ENCODE measurements at regions not wholly inside any gene's neighbourhood (a gene's known extent, or its start where the extent isn't known, plus 50 kb on each side); places are given as distances from the start of the nearest gene placed in this dataset.

DNA sequence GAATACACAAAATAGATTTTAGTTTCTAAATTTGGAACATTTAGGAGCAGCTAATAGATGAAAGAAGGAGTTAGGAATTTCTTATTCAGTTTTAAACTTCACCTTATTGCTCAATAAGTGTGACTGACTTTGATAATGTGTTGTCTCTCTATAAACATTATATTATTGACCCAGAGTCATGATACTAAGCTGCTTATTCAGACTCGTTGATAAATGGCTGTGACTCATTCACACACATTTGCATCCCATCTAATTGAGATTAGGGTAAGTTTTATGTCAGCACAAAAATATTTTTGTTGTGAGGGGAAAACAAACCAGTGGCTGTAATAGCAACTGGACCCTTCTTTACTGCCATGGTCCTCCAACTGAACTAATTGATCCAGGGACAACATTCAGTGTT, 137.6 kb downstream of the GOLIM4 start:
- no peak for DNase-seq

DNA sequence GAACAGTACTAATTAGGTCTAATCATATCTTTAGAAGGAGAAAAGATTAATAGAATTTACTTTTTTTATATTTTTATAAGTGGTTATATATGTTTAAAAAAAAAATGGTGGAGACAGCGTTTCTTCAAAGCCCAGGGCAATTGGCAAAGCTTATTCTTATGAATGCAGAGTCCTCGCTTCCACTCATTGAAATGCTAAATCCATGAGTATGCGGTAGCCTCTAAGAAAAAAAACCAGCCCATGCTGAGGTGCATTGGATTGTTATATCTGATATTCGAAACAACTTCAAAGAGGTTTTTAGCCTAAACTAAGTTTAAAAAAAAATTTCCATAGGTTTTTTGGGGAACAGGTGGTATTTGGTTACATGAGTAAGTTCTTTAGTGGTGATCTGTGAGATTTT, 142.8 kb downstream of the GOLIM4 start:
- no peak for DNase-seq

DNA sequence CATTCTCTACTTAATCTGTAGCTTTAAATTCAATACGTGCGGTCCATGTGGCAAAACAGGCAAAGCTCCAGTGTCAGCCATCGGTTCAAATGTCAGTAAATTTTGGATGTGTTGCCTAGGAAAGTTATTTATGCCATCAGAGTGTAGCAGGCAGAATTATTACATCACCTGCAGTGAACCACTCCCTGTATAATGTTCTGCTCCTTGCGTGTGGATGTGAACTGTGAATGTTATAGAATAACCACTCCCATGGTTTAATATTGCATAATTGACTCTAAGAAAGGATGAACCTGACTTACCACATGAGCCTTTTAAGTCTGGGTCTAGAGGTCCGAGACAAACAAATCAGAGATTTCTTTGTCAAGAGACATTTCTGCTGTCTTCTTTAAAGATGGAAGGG, 145.5 kb downstream of the GOLIM4 start:
- DNase-seq: no peak

GRCh38 chr3:167941234-167941995, 154.3 kb downstream of the GOLIM4 start:
- DNase-seq: no peak

- no peak for DNase-seq
These were observed 155.5 kb downstream of the GOLIM4 start for GRCh38 chr3:167940241-167940640.

GRCh38 chr3:167938516-167938915, 157.2 kb downstream of the GOLIM4 start:
- DNase-seq: no peak

- DNase-seq: no peak
These were observed 159.7 kb downstream of the GOLIM4 start for GRCh38 chr3:167936019-167936418.

- DNase-seq: no peak
These were observed 165.3 kb downstream of the GOLIM4 start for GRCh38 chr3:167930453-167930852.

DNA sequence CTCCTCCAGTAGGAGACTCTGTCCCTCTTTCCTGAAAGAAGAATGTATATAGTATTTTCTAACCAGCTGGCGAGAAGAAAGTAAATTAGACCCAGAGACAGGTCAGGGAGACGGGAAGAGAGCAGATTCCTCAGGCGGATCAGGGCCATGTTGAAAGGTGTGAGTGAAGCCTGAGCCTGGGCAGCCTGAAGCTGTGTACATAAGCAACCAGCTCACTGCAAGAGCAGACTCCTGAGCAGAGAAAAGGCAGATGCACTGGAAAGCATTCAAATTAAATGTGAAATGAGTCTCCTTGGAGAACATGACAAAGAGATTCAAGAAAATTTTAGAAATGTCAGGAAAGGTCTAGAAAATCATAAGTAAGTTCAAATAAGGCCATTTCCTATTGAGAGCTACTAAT, 165.8 kb downstream of the GOLIM4 start:
- no peak for DNase-seq

- DNase-seq: no peak
These were observed 167.3 kb downstream of the GOLIM4 start for GRCh38 chr3:167928381-167928780.

DNA sequence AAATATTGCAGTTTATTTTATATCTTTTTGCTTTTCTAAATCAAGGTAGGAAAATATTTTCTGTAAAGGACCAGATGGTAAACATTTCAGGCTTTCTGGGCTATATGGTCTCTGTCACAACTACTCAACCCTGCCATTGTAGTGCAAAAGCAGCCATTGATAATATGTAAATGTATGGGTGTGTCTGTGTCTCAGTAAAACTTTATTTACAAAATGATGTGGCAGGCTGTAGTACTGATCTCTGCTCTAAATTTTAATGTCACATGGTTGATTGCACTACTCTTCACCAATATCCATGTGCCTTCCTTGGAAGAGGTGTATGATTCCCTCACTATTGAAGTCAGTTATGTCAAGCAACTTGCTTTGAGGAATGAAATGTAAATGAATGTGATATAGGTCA, 175.0 kb downstream of the GOLIM4 start:
- no peak for DNase-seq

- DNase-seq: no peak
These were observed 176.1 kb downstream of the GOLIM4 start for GRCh38 chr3:167919590-167919989.

GRCh38 chr3:167918686-167919085, 177.0 kb downstream of the GOLIM4 start:
- DNase-seq: no peak

DNA sequence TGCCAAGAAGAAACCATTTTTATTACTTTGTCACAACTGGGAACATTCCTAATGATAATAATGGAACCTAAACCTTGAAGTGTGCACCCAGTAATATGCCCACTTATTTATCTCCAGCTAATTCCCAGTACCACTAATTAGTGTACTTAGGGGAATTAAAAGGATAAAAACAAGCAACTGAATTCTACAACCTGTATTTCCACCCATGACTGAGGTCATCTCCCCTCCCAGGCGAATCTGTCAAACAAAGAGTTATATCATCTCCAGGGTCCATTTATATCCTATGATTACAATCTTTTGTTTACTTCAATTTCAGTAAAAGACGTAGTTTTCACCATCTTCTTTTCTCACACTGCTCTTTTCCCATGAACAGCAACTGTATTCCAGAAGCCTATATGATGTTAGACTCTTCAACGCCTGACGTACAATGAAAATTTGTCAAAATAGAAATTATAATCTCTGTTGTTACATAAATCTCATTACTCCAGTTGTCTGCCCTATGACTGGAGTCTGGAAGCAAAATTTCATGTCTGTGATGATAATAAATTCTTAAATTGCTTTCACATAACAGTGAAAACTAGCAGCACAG, 177.6 kb downstream of the GOLIM4 start:
- DNase-seq: no peak

DNA sequence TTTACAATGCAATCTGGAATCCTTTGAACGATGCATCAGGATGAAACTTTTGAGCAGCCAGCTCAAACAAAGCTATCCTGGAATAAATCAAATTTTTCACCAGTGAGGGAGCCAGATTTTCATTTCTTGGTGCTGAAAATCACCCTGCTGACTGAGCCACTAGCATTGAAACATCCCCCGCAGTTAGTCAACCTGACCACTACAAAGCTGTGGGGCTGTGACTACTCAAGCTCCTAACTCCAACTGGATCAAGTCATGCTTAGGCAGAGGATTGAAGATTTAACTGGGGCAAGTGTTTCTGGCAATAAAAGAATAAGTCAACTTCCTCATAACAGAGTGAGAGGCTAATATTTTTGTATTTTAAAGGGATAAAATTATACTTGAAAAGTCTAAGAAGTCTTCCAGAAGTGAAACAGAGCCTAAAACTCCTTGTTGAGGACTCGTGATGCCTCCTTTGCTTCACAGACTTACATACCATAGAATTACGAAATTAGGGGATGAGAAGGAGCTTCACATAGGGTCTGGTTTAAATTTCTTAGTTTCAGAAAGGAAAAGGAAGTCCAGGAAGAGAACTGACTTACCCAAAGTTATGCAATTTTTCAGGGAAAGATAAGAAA, 177.8 kb downstream of the SERPINI1 start:
- no peak for DNase-seq

DNA sequence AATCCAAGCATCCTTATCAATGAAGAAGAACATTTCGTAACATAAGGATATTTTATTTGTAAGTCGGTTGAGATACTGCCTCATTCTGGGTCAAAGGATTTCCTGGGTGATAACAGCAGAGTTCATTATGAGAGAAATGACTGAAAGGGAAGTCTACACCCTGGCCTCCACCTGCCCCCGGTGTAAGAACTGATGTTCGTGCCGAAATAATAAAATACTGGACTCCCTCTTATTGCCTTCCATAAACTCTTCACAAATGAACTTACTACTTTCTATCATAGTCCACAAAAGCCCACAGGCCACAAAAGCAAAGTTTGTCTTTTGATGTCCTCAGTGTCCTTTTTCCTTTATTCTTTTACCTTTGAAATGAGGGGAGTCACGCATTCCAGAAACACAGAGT, 174.4 kb downstream of the SERPINI1 start:
- DNase-seq: no peak

GRCh38 chr3:167909504-167909896, 174.0 kb downstream of the SERPINI1 start:
- DNase-seq: no peak

GRCh38 chr3:167908746-167909503, 173.4 kb downstream of the SERPINI1 start:
- DNase-seq: no peak

DNA sequence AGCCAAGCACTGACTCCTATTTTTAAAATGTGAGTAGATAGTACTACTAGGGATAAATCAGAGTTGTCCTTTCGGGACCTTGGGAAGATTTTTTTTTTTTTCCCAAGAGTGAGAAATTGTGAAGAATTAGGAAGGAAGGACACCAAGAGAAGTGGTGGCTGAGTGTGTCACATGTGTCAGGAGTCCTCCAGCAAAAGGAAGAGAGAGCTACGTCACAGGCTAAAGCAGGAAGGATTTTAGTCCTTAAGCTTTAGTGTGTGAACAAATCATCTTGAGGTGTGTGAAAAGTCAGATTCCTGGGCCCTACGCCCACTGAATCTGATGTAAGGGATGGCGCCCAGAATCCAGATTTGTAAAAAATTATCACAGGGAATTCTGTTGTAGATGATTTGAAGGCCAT, 172.7 kb downstream of the SERPINI1 start:
- no peak for DNase-seq

GRCh38 chr3:167901138-167901537, 165.6 kb downstream of the SERPINI1 start:
- DNase-seq: no peak

DNA sequence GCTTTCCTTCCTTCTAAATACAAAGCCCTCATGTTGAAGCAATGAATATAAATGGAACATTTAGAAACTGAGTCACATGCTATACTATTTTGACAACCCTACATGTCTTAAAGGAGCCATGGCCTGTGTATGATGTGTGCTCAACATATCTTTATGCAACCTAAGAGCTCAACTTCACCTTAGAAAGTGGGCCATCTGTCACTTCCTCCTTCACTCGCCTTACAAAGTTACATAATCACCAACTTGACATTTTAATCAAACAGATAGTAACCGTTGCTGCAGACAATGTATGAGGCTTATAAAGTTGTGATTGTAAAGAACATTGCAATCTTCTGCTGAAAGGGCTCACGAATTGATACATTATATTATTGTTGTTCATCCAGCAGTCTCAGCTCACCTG, 163.6 kb downstream of the SERPINI1 start:
- DNase-seq: no peak

GRCh38 chr3:167898091-167898490, 162.6 kb downstream of the SERPINI1 start:
- no peak for DNase-seq

DNA sequence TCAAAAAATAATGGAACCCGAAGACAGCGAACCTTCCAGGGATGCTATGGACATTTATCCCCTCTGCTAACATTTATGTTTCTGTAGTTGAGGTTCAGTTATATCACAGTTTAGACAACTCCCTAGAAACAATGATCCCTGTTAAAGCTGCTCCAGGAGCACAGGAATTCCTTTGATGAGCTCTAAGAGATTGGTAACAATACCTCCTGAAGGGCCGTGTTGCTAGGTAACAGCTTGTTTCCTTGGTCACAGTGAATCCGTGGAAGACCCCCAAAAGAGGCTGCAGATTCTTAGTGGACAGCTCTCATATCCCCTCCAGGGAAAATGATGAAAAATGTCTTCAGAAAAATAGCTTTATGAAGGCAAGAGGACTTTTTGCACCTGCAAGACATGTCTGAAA, 160.2 kb downstream of the SERPINI1 start:
- DNase-seq: no peak

GRCh38 chr3:167895178-167895577, 159.7 kb downstream of the SERPINI1 start:
- DNase-seq: no peak

All from hippocampal formation (tissue), 2 donors.